ENCODE measurements at regions not wholly inside any gene's neighbourhood (a gene's known extent, or its start where the extent isn't known, plus 50 kb on each side); places are given as distances from the start of the nearest gene placed in this dataset.
"Not testable (repeated sequence)": the region's sequence is repeated elsewhere in the genome, so short reads cannot be mapped to it uniquely, and the experiment has no call there.

DNA sequence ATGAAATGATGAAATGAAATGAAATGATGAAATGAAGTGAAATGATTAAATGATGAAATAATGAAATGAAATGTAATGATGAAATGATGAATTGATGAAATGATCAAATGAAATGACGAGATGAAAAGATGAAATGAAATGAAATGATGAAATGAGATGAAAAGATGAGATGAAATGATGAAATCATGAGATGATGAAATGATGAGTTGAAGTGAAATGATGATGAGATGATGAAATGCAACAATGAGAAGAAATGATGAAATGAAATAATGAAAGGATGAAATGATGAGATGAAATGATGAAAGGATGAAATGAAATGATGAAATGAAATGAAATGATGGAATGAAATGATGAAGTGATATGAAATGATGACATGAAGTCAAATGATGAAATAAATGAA, 132.7 kb upstream of the TP53TG3D start:
- TF ChIP-seq, protein P1, sequence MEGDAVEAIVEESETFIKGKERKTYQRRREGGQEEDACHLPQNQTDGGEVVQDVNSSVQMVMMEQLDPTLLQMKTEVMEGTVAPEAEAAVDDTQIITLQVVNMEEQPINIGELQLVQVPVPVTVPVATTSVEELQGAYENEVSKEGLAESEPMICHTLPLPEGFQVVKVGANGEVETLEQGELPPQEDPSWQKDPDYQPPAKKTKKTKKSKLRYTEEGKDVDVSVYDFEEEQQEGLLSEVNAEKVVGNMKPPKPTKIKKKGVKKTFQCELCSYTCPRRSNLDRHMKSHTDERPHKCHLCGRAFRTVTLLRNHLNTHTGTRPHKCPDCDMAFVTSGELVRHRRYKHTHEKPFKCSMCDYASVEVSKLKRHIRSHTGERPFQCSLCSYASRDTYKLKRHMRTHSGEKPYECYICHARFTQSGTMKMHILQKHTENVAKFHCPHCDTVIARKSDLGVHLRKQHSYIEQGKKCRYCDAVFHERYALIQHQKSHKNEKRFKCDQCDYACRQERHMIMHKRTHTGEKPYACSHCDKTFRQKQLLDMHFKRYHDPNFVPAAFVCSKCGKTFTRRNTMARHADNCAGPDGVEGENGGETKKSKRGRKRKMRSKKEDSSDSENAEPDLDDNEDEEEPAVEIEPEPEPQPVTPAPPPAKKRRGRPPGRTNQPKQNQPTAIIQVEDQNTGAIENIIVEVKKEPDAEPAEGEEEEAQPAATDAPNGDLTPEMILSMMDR (IDR thresholded peaks at IDR 0.05) = not testable (repeated sequence)
- not testable (repeated sequence) for TF ChIP-seq POLR2A (IDR thresholded peaks at IDR 0.05)

Data from esophagus squamous epithelium (tissue), 4 donors.